Type B pancreatic cell (in vitro differentiated cells): ENCODE measurements at regions not wholly inside any gene's neighbourhood (a gene's known extent, or its start where the extent isn't known, plus 50 kb on each side); places are given as distances from the start of the nearest gene placed in this dataset.

Experiments used
- DNase-seq: peaks from one replicate; pipeline ENCODE4 v3.0.0; 2021; ENCODE audit warnings: mixed read lengths; ENCODE audit not compliant: unreplicated experiment; ENCODE audit errors: extremely low spot score
- H3K27ac Mint-ChIP-seq: 2 replicates; pipeline ENCODE4 v1.8.0; 2021; ENCODE audit warnings: mild to moderate bottlenecking, mixed read lengths
- H3K27me3 Mint-ChIP-seq: 2 replicates; pipeline ENCODE4 v1.8.0; 2021; ENCODE audit warnings: mixed read lengths
- H3K36me3 Mint-ChIP-seq: 2 replicates; pipeline ENCODE4 v1.8.0; 2021; ENCODE audit warnings: mixed read lengths
- H3K4me1 Mint-ChIP-seq: one replicate; pipeline ENCODE4 v1.8.0; 2021; ENCODE audit warnings: mixed read lengths; ENCODE audit not compliant: unreplicated experiment
- H3K4me3 Mint-ChIP-seq: 2 replicates; pipeline ENCODE4 v1.8.0; 2021; ENCODE audit warnings: mild to moderate bottlenecking, mixed read lengths
- H3K9me3 Mint-ChIP-seq: 2 replicates; pipeline ENCODE4 v1.8.0; 2021; ENCODE audit warnings: mixed read lengths
- CTCF ChIP-seq: fragments of 200-600 bp; sonication (generic); conservative IDR thresholded peaks from 2 replicates; pipeline ENCODE4 v1.5.0; 2021; ENCODE audit warnings: antibody characterized with exemption, mild to moderate bottlenecking

GRCh38 chr2:16851126-16851525 lies 185.5 kb upstream of the CYRIA start:
- Mint-ChIP-seq H3K4me1 (no peaks in the 10 kb centered on the region), H3K4me3 (no peak overlapping the region), H3K36me3 (no peaks in the 10 kb centered on the region), H3K27ac (no peak overlapping the region), H3K9me3 (no peaks in the 10 kb centered on the region), H3K27me3 (no peaks in the 10 kb centered on the region)
- no peak for TF ChIP-seq CTCF
- no peak for DNase-seq

- no peak for TF ChIP-seq CTCF
- no peak for DNase-seq
- no peaks in the 10 kb centered on the region for H3K36me3 Mint-ChIP-seq
- peak overlapping the region; percentile 87 for H3K27ac Mint-ChIP-seq
- H3K4me1 Mint-ChIP-seq, result no peaks in the 10 kb centered on the region
- H3K4me3 Mint-ChIP-seq, result peak overlapping the region; percentile 16
- no peaks in the 10 kb centered on the region for H3K9me3 Mint-ChIP-seq
- H3K27me3 Mint-ChIP-seq, result no peaks in the 10 kb centered on the region
Observed at GRCh38 chr2:16840496-16841172, 175.0 kb upstream of the CYRIA start.

- H3K27me3 Mint-ChIP-seq, result no peaks in the 10 kb centered on the region
- H3K36me3 Mint-ChIP-seq, result no peaks in the 10 kb centered on the region
- H3K4me3 Mint-ChIP-seq, result no peak overlapping the region
- TF ChIP-seq CTCF, result no peak
- H3K27ac Mint-ChIP-seq, result no peak overlapping the region
- no peaks in the 10 kb centered on the region for H3K4me1 Mint-ChIP-seq
- no peaks in the 10 kb centered on the region for H3K9me3 Mint-ChIP-seq
- DNase-seq, result no peak
Observed at GRCh38 chr2:16832910-16833309, 167.3 kb upstream of the CYRIA start.

GRCh38 chr2:16828828-16829160 lies 163.2 kb upstream of the CYRIA start:
- no peaks in the 10 kb centered on the region for H3K27me3 Mint-ChIP-seq
- H3K9me3 Mint-ChIP-seq, result peaks cover 5% of the 10 kb centered on the region
- H3K36me3 Mint-ChIP-seq, result no peaks in the 10 kb centered on the region
- H3K27ac Mint-ChIP-seq, result no peak overlapping the region
- no peak for DNase-seq
- no peak for TF ChIP-seq CTCF
- H3K4me3 Mint-ChIP-seq, result no peak overlapping the region
- H3K4me1 Mint-ChIP-seq, result no peaks in the 10 kb centered on the region

GRCh38 chr2:16828044-16828827 lies 162.6 kb upstream of the CYRIA start:
- Mint-ChIP-seq H3K27me3 (no peaks in the 10 kb centered on the region), H3K4me3 (no peak overlapping the region), H3K36me3 (no peaks in the 10 kb centered on the region), H3K9me3 (peaks cover 5% of the 10 kb centered on the region), H3K4me1 (no peaks in the 10 kb centered on the region), H3K27ac (no peak overlapping the region)
- no peak for TF ChIP-seq CTCF
- no peak for DNase-seq
